Testis (tissue), 2 donors: ENCODE measurements at regions not wholly inside any gene's neighbourhood (a gene's known extent, or its start where the extent isn't known, plus 50 kb on each side); places are given as distances from the start of the nearest gene placed in this dataset.

ENCODE experiments used
- CTCF ChIP-seq, 3 experiments: fragments of 450-650 bp in 2 of 3; fragments of 200-600 bp in 1 of 3; sonication (generic) in 1 of 3; IDR thresholded peaks; one replicate each; pipeline ENCODE4 v1.5.1; 2016 to 2019; ENCODE audit warnings: antibody characterized with exemption in 3 of 3, mild to moderate bottlenecking in 2 of 3, moderate library complexity in 1 of 3
- POLR2A ChIP-seq: fragments of 450-650 bp; IDR thresholded peaks from one replicate; pipeline ENCODE4 v1.6.1; 2017; ENCODE audit warnings: antibody characterized with exemption, mild to moderate bottlenecking, moderate library complexity

GRCh38 chr1:195450794-195451193 is 1157.4 kb downstream of the KCNT2 start:
- TF ChIP-seq CTCF (IDR thresholded peaks at IDR 0.05) (no peak), POLR2A (no peak)
